ENCODE measurements at regions not wholly inside any gene's neighbourhood (a gene's known extent, or its start where the extent isn't known, plus 50 kb on each side); places are given as distances from the start of the nearest gene placed in this dataset.
A peak's percentile ranks its signal among the peaks of the same experiment; 100 is the strongest.
"Not testable (repeated sequence)": the region's sequence is repeated elsewhere in the genome, so short reads cannot be mapped to it uniquely, and the experiment has no call there.

GRCh38 chr2:110357616-110358015, 115.0 kb downstream of the LIMS4 start:
- H3K4me3 ChIP-seq; H3K9me3 ChIP-seq; DNase-seq; H3K4me1 ChIP-seq; ATAC-seq; H3K36me3 ChIP-seq; H3K27ac ChIP-seq; H3K27me3 ChIP-seq; intact Hi-C loops (cut with DNase I); FAIRE-seq: not testable (repeated sequence)
- no CpG with 5 or more reads among the region's 2 CpGs for WGBS, 2 donors

DNA sequence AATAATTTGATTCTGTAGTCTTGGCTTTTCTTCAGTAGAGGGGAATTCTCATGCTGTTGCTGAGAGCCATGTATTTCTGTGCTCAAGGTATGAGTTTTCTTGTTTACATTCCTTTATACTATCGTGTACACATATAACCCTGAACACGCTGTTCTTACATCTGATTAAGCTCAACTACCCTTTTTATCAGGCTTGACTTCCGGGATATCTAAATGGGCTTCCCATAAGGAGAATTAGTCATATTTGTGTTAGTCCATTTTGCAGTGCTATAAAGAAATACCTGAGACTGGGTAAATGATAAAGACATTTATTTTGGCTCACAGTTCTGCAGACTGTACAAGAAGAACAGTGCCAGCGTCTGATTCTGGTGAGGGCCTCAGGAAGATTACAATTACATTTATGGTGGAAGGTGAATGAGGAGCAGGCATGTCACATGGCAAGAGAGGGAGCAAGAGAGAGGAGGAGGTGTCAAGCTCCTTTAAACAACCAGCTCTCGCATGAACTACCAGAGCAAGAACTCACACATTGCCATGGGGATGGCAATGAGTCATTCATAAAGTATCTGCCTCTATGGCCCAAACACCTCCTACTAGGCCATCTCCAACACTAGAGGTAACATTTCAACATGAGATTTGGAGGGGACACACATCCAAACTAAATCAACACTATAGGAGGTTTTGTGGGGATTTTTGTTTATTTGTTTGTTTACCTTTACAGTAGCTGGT, 118.2 kb downstream of the LIMS4 start:
- DNase-seq; H3K27ac ChIP-seq; H3K9me3 ChIP-seq; H3K36me3 ChIP-seq; H3K27me3 ChIP-seq; intact Hi-C loops (cut with DNase I); FAIRE-seq; H3K4me3 ChIP-seq; H3K4me1 ChIP-seq: not testable (repeated sequence)
- ATAC-seq = peak; percentile 79 to 84 (median 80)
- no CpG with 5 or more reads among the region's 5 CpGs for WGBS, 2 donors

DNA sequence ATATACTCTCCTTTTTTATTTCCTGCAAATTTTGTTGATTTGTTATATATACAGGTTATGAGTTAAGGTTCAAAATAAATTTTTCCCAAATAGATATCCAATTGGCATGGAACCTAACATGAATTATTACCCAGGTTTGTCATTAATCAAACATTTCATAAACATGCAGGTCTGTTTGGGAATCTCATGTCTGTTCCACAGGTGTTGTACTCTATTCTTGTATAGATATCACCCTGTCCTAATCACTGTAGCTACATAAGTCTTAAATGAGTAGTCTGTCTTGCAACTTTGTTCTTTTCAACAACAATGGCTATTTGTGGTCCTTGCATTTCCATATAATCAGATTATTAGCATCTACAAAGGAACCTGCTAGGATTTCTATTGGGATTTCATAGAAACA, 121.9 kb downstream of the LIMS4 start:
- H3K36me3 ChIP-seq; DNase-seq; H3K4me1 ChIP-seq; H3K4me3 ChIP-seq; H3K27me3 ChIP-seq; H3K9me3 ChIP-seq; intact Hi-C loops (cut with DNase I); FAIRE-seq; H3K27ac ChIP-seq: not testable (repeated sequence)
- ATAC-seq = peak; percentile 54 to 76 (median 64)

DNA sequence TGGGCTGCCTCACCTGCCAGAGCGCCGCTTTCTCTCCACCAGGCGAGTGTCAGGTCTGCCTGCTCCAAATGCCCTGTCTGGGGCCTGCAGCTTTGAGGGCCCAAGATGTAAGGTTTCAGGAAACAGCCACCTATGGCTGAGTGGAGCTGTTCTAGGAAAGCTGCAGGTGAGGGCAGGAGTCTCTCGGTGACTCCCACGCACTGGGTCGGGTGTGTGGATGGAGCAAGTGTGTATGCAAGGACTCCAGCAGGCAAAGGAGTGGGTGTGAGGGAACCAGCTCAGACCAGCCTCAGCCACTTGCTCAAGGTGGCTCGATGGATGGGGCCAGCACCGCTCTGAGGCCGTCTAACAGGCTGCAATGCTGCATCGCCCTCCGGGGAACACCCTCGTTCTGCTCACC, 123.7 kb downstream of the LIMS4 start:
- H3K27me3 ChIP-seq; H3K4me3 ChIP-seq; H3K36me3 ChIP-seq; H3K27ac ChIP-seq; H3K9me3 ChIP-seq; FAIRE-seq; H3K4me1 ChIP-seq; intact Hi-C loops (cut with DNase I): not testable (repeated sequence)
- peak in 2 of 6 donors; percentile 30 to 41 for DNase-seq
- 79 to 87% methylated on average over 3 of the region's 12 CpGs for WGBS, 2 donors
- ATAC-seq = peak in 2 of 4 donors; percentile 11 to 12

DNA sequence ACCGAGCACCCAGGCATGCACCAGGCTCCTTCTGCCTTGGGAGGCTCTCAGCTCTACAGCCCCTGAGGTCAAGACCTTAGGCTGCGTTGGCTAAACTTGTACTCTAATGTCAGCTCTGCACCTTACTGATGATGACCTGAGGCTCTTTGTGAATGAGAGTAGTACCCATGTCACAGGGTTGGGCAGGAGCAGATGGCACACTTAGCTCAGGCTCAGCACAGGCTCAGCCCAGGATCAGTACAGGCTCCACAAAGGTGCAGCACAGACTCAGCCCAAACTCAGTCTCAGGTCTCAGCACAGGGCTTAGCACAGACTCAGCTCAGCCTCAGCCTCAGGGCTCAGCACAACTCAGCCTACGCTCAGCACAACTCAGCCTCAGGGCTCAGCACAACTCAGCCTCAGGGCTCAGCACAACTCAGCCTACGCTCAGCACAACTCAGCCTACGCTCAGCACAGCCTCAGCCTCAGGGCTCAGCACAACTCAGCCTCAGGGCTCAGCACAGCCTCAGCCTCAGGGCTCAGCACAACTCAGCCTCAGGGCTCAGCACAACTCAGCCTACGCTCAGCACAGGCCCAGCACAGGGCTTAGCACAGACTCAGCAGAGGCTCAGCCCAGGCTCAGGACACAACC, 128.1 kb downstream of the LIMS4 start:
- H3K27me3 ChIP-seq; H3K27ac ChIP-seq; H3K4me3 ChIP-seq; ATAC-seq; intact Hi-C loops (cut with DNase I); H3K36me3 ChIP-seq; H3K9me3 ChIP-seq; H3K4me1 ChIP-seq; FAIRE-seq: not testable (repeated sequence)
- 98% methylated on average over 3 to 5 of the region's 6 CpGs for WGBS, 2 donors
- peak in 1 of 6 donors; percentile 28 for DNase-seq

DNA sequence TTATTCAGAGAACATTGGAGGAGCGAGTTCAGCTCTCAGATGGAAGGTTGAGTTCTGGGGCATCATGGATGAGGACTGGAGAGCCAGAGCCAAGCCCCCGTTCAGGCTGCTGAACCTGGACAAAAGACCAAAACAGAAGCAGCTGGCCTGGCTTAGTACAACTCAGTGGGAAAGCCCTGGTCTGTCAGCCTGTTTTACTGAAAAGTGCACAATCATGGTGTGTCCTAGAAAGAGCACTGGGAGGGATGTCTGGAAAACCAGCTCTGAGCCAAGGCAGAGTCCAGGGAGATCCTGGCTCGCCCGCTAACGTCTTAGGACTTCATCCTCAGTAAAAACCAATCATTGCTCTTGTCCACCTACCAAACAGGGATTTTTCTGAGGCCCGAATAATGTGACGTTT, 129.7 kb upstream of the MTLN start:
- WGBS, 2 donors = 87 to 94% methylated on average over 3 to 4 of the region's 7 CpGs
- DNase-seq; FAIRE-seq; H3K27me3 ChIP-seq; H3K9me3 ChIP-seq; H3K4me3 ChIP-seq; H3K27ac ChIP-seq; ATAC-seq; intact Hi-C loops (cut with DNase I); H3K4me1 ChIP-seq; H3K36me3 ChIP-seq: not testable (repeated sequence)

DNA sequence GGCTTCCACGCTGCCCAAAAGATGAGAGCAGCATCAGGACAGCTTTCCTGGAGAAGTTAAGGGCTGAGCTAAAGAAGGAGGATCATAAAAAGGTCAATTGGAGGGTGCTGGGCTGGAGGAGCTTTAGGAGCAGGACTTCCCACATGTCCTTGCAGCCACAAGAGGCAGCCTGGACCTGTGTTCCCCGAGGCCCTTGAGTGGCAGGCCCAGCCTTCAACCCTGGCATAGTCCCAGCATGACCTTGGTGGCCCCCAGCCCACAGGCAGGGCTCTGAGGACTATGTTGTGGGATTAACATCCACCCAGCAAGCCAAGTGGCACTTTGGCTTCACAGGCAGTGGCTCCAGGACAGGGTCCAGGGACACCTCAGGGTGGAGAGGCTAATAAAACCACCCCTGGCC, 126.8 kb upstream of the MTLN start:
- DNase-seq; H3K27ac ChIP-seq; H3K36me3 ChIP-seq; H3K9me3 ChIP-seq; H3K4me1 ChIP-seq; H3K4me3 ChIP-seq; H3K27me3 ChIP-seq; intact Hi-C loops (cut with DNase I): not testable (repeated sequence)
- peak; percentile 39 for FAIRE-seq
- peak; percentile 68 to 74 (median 70) for ATAC-seq
- WGBS, 2 donors = no CpG with 5 or more reads among the region's 2 CpGs

GRCh38 chr2:110338277-110339003, 126.1 kb upstream of the MTLN start:
- H3K4me1 ChIP-seq; H3K4me3 ChIP-seq; H3K36me3 ChIP-seq; ATAC-seq; intact Hi-C loops (cut with DNase I); H3K9me3 ChIP-seq; H3K27me3 ChIP-seq; FAIRE-seq; H3K27ac ChIP-seq: not testable (repeated sequence)
- peak in 2 of 6 donors; percentile 19 to 26 for DNase-seq
- 87 to 88% methylated on average over 11 to 14 of the region's 22 CpGs for WGBS, 2 donors

DNA sequence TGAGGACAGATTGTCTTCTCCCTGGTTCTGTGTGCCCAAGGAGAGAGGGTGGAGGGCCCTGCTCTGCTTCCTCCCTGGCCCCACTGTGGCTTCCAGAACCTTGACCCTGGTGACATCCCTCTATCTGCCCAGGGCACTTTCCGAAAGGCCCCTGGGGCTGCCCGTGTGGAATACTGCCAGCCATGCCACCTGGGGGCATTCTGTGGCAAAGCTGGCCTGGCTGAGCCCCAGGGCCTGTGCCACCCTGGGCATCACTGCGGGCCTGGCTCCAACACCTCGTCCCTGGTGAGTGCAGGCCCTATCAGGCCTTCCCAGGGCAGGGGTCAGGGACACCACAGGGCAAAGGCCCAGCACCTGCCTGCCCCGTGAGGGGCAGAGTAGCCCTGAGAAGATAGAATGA, 123.7 kb upstream of the MTLN start:
- H3K36me3 ChIP-seq; H3K9me3 ChIP-seq; H3K27ac ChIP-seq; H3K4me3 ChIP-seq; intact Hi-C loops (cut with DNase I); H3K4me1 ChIP-seq; H3K27me3 ChIP-seq; FAIRE-seq: not testable (repeated sequence)
- DNase-seq (peak in 4 of 6 donors; percentile 27 to 59 (median 32)), ATAC-seq (peak; percentile 4 to 26 (median 13))
- WGBS, 2 donors = 27 to 31% methylated on average over 3 to 4 of the region's 5 CpGs

DNA sequence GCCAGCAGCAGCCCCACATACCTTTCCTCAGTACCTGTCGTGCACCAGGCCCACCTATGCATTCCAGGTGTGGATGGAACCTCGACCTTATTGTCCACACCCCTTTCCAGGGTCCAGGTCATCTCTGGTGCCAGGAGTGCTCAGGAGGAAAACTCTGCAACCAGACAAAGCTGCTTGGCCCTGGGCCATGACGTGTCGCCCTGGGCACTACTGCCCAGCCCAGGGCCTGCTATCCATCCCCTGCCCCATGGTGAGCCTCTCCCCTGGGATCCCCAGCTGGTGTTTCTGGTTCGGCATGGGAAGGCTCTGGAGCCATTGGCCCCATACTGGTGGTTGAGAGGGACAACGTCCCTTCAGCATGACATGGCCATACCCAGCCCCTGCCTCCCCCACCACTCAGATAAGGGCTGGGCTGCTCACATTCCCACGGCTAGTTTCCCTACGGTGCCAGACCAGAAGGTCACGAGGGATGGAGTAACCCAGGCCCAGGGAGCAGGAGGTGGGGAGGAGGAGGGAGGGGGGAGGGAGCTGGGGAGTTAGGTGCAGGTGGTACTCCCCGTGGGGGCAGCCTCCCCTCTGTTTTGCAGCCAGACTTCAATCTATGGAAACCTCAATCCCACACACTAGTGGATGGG, 123.2 kb upstream of the MTLN start:
- H3K27ac ChIP-seq; H3K27me3 ChIP-seq; intact Hi-C loops (cut with DNase I); H3K4me3 ChIP-seq; H3K4me1 ChIP-seq; H3K36me3 ChIP-seq; H3K9me3 ChIP-seq; FAIRE-seq: not testable (repeated sequence)
- peak in 5 of 6 donors; percentile 18 to 64 (median 58) for DNase-seq
- ATAC-seq = peak; percentile 76 to 91 (median 88)
- WGBS, 2 donors = 39 to 68% methylated on average over 2 of the region's 10 CpGs

DNA sequence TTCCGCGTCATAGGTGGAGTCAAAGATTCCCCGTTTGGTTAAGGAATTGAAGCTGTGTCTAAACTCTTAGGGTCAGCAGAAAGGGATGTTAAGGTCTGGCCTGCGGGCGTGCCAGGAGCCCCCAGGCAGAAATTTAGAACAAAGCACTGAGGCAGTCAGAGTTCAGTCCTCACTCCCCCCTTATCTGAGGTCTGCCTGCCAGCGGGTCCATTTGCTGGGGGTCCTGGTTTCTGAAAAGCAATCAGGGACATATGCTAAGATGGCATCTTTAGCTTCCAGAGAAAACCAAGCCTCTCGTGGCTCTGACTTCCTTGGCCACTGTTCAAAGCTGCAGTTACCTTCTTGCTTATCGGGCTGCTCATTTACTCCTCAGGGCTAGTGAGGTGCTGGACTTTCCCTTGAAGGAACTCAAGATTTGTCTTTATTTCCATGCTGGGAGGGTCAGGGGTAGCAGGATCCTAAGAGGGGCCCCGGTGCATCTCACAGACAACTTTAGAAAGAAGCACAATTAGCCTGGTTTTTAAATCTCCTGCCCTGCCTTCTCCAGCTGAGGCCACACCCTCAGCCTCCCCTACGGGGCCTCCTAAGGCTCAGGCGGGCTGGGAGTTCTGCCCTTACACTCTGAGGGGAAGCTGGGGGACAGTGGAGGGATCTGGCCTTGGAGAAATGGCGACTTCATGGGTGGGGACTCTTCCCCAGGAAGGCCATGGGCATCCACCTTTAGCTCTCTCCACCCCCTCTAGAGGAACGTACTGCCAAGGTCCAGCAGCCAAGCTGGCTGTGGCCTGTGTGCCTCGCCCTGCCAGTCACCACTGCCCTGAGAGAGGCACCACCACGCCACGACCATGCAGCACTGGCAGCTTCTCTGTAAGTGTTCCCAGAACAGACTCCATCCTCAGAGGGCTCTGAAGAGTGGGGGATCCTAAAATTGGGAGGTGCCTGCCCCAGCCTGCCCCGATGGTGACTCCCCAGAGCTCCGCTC, 121.1 kb upstream of the MTLN start:
- intact Hi-C loops (cut with DNase I); H3K27me3 ChIP-seq; ATAC-seq; H3K27ac ChIP-seq; H3K4me1 ChIP-seq; H3K36me3 ChIP-seq; FAIRE-seq; H3K9me3 ChIP-seq; H3K4me3 ChIP-seq: not testable (repeated sequence)
- peak in 2 of 6 donors; percentile 5 to 46 for DNase-seq
- WGBS, 2 donors = 92 to 93% methylated on average over 7 to 9 of the region's 18 CpGs
